ENCODE measurements at regions not wholly inside any gene's neighbourhood (a gene's known extent, or its start where the extent isn't known, plus 50 kb on each side); places are given as distances from the start of the nearest gene placed in this dataset.

DNA sequence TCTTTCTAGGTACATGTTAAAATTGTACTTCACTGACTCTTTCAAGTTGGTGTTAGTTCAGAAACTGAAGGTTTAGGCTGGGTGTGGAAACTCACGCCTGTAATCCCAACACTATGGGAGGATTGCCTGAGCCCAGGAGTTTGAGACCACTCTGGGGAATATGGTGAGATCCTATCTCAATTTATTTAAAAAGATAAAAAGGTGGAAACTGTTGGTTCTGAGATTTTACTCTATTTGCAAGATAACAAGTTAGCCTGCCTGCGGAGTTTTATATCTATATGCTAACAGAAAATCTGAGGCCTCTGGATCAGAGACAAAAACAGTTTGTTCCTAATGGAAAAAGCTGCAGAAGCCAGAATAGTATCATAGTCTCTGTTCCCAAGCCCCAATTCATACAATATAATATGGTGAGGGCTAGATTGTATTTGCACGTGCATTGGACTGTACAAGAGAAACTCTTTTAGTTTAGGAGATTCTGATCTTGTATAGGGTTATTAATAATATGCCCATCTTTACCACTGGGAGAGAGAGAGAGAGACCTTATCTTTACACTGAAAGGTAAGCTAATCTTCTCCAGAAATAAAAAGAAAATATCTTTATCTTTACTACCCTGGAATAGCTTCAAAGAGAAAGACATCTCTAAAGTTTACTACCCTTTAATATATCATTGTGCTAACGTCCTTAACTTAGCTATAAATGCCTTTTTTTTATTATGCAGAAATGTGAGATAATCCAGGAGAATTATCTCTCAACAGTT, 1267.6 kb downstream of the OTOL1 start:
- no peak for DNase-seq

DNA sequence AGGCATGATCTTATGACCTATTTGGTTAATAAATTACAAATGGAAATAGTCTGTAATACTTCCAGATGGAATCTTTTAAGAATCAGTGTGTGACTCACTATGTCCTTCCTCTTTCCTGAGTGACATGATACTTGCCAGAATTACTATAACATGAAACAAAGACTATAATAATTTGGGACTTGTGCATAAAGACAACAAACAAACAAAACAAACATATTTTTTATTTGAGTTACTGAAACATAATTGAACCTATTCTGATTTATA, 1268.1 kb downstream of the OTOL1 start:
- DNase-seq = no peak

DNA sequence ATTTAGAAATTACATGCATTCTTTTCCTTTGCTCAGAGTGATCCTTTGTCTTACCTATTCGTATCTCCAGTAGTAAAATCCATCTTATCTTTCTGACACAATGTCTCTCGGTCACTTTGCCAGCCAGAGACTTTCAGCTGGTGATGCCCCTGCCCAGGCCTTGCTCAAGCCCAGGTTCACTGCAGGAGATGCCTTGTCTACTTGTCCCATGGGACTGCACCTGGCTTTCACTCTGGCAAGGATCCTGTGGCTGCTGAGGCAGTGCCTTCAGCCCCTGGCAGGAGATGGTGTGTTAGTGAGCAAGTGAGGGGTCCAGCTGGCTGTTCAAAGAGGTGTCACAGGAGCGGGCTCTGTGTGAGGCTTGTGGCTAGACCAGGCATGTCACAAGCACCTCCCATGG, 1268.9 kb downstream of the OTOL1 start:
- DNase-seq = no peak

DNA sequence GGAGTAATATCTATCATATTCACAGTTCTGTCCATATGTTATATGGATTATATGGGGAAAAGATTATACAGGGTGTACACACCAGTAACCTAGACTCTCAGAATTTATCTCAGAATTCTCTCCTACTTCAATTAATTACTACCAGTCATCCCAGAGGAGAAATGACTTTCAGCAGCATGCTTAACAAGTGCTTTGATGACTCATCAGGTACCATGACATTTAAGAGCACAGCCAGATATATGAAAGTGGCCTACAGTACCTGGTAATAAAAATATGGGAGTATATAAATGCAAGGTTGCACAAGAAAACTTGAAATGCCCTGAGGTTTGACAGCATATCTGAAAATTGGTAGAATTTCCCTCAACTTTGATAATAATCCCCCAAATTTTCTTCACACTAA, 1273.0 kb downstream of the OTOL1 start:
- DNase-seq = no peak

DNA sequence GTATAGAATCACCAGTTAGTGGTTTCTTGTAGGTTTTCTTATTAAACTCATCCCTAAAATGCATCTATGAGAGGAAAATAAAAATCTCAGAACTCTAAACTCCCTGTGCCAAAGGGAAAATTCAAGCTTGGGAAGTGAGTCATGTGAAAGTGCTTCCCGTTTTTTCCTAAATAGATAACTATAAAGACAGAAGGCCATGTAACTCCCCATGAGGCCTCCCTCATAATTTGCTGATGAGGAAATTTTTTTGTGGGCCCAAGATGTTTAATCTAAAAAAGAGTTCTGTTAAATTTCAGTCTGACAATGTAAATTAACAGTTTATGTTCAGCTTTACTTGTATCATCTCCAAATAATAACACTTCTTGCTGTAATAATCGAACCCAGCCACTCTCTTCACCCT, 1273.9 kb downstream of the OTOL1 start:
- no peak for DNase-seq

DNA sequence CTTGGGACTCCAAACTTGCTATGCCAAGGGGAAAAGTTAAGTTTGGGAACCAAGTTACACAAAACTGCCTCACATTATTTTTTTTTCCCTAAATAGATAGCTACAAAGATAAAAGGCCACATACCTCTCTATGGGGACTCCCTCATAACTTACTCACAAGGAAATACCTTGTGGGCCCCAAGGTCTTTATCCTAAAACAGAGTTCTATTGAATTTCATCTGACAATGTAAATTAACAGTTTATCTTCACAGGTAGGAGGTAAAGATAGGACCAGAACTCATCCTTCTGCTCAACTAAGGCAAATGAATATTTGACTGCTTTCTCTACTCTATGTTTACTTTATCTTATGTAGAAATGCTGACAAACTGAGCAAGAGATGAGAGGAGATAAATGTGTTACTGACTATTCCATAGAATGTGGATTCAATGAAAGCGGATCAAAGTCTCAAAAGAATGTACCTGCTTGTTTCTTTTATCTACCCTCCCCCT, 1278.0 kb downstream of the OTOL1 start:
- no peak for DNase-seq

DNA sequence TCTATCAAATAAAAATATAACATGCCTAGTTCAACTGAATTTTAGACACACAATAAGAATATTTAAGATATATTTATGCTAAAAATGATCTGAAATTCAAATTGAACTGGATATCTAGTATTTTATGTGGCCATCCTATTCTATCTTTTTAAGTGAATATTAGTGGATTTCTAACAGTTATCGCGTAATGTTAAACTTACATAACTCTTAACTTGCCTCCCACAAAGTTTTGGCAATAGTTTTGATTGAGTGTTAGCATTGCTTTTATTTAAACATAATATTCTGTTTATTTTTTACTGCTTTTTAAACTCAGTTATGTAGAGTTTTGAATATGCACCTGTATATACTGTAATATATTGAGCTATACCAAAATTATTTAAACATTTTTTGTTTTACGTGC, 1279.5 kb downstream of the OTOL1 start:
- no peak for DNase-seq

DNA sequence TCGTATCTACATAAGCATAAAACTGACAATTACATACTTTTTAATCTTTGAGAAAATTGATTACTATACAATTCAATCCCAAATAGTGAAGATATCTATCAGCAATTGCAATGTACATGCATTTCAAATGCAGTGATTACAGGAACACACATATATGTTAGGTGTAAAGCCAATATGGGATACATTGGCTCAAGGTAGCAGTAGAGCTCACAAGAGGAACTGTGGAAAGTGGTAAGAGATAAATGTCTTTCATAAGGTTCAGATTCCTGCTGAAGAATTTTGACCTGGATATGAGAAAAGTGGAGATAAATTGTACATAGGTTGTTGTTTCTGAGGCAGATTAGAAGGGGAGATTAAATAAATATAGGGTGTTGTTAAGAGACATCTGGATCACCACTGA, 1280.5 kb downstream of the OTOL1 start:
- DNase-seq = no peak

DNA sequence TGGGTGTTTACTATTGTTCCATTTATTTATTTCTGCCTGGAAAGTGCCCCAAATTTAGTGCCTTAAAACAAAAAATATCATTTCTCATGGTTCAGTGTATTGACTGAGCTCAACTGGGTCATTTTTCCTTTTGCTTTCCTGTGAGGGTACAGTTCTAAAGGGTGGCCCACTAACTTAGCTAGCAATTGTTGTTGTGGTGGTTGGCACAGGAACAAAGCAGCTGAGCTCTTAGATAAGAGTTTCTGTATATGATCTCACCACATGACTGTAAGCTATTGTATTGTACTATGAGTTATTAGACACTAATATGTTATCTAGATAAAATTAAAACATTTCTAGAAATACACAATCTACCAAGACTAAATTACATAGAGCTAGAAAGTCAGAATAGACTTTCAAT, 1283.7 kb downstream of the OTOL1 start:
- DNase-seq = no peak

DNA sequence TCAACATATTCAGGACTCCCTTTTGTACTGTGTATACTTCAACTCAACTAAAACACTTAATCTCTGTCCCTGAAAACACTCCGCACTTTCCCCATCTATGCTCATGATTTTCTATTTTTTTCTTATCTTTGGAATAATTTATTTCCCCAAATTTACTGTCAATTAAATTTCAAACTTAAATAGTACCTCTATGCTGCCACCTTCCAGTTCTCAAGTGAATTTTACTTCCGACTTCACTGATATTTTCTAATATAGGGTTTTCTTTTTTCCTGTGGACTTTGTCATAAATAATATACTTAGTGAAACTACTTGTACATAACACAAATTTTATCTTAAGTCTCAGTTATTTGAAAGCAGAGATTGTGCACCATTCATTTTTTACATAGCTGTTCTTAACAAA, 1303.3 kb downstream of the OTOL1 start:
- DNase-seq = no peak

DNA sequence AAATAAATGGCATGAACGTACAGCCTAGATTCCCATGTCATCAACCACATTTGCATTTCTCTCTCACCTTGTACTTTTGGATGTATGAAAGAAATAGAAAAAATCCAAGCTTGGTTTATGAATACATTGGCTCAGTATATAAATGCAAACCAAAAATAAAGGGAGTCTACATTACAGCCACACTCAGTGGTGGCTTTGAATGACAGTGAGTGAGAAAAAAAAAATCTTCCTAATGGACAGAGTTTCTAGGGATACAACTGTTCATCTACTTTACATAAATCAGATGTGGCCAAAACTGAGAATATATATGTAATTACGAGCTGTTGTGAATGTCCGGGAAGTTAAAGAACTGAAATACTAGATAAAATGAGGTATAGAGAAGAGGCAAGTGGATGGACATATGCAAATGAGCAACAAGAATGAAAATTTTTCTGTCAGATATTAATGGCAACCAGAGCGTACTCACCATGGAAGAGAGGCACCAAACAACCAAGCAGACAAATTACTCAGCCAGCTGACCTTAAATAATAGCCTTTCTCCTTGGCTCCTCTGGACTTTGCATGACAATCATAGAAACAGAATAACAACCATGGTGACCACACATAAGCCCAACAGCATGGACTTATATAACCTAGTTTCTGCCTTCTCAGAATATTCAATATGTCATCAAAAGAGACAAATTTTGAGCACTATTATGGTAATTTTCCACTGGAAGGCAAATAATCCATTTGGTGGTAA, 1305.8 kb downstream of the OTOL1 start:
- no peak for DNase-seq

DNA sequence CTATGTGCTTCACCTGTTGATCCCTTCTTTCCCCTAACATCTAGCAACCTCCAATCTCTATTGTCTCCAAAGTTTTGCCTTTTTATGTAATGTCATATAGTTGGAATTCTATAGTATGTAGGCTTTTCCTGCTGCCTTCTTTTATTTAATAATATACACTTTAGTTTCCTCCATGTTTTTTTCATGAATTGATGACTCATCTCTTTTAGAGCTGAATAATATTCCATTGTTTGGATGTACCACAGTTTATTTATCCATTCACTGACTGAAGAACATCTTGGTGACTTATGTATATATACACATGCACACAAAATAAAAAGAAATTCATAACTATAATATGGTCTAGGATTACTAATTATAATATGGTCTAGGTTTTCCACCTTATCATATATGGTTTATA, 1314.2 kb downstream of the OTOL1 start:
- no peak for DNase-seq

DNA sequence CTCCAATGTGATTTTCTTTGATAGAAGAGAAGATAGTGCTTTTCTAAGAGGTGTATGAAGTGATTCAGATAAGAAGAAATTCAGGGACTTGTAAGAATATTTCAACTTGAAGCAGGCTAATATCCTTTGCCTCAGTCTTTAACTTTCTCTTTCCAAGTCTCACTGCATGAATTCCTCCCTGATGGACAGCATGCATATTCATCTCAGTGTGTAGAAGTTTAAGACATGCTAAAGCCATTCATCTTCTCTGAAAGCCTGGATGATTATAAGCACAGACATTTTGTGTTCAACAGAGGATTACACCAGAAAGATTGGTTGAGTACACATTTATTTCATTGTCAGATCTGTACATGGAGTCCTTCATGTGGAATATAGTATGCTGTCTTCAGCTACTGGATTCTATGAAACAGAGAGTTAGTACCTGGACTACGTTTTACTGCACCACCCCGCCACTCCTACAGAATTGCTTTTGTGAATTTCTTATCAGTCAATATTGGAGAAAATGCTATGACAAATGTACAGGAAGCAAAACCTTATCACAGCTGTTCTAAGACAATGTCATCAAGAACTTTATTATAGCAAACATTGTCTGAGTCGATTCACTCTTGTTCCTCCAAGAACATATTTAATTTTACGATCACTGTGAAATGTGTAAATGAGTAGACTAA, 1346.1 kb downstream of the OTOL1 start:
- DNase-seq = no peak

DNA sequence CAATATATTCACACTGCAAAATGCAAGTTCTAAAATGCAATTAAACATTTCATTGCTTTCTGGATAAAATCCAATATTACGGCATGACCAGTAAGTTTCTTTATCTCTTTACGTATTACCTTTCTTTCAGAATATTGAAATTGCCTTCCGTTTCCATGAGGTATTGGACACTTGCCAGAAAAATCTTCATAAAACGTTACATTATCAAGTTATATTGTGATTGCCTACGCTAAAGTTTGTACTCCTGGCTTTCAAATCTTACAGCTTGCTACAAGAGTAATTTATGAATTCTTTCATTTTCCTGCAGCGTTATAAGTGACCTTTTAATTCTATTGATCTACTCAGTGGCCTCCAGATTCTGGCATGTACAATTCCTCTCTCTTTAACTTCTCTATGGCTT, 1349.3 kb downstream of the OTOL1 start:
- DNase-seq = no peak

DNA sequence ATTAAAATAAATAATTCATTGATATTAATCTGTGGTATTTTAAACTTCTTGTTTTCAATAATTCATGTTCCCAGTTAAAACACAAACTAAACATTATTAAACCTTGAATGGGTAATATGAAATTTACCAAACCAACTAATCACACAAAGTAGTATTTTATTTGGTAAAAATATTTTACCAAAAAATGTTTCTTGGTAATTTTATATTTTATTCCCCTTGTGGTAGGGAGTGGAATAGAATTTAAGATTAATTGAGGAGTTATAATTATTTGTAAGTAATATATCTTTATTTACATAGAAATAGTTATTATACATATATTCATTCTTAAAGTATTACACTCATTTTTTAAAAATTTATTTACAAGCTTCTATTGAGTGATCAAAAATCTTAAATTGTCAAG, 1350.9 kb downstream of the OTOL1 start:
- no peak for DNase-seq

DNA sequence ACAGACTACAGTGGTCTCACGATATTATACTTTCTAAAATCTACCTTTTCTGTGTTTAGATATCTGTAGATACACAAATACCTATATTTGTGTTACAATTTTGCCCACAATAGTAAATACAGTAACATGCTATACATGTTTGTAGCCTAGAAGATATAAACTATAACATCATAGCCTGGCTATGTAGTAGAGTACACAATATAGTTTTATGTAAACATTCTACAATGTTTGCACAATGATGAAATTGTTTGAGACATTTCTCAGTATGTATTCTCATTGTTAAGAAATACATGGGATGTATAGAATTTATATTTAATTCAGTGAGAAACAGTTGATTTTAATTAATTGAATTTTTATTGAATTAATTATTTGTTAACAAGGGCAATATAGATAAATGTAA, 1367.0 kb downstream of the OTOL1 start:
- no peak for DNase-seq

DNA sequence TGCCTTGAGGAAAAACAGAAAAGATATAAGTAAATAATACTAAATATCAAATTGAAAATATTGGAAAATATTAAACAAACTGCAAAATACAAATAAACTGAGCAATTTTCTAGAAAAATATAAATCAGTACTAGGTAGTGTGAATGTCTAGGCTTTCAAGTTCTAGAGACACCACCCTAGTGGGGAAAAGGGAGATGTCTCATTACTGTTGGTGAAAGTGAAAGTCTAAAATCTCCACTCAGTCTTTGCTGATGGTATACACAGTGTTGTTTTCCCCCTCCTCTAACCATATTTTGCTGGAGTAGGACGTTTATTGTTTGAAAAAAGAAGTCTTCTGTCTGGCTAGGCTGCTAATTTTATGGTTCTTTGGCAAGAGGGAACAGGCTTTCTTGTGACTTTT, 1368.9 kb downstream of the OTOL1 start:
- no peak for DNase-seq

DNA sequence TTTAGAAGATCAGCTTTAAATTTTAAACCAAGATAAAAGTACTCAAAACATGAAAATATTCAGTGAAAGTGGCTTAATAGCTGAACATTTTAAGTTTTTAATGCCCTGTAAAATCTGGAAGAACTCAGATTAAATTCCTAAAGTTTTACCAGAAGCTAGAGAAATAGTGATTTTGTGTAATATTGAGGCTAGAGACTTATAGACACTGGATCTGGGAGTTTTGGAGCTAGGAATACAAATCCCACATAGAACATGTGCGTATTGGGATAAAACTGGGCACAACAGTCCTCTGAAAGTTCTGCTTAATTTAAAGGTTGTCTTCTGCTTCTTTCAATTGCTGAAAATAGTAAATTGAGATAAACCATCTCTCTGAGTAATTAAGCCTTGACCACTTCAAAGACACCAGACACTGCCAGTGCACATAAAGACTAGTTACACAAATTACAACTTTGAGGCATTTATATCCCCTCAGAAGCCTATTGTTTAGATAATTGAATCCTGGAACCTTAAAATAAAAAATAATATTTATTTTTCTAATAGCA, 1382.5 kb downstream of the OTOL1 start:
- no peak for DNase-seq

DNA sequence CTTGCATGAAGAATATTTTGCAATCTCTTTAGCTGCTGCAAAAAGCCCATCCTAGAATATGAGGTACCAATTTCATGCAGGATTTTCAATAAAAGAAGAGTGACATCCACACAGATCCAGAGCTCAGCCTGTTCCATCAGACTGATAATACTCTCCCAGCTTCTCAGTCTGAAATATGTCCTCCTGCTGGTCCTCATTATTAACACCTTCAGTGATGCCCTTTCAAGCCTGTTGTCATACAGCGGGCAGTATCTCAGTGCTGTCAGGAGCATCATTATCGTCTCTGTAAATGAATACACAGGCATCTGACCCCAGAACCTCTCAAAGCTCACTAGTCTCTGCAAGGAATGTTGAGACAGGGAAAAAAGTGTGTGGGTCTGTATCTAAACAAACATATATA, 1387.8 kb downstream of the OTOL1 start:
- DNase-seq = no peak

DNA sequence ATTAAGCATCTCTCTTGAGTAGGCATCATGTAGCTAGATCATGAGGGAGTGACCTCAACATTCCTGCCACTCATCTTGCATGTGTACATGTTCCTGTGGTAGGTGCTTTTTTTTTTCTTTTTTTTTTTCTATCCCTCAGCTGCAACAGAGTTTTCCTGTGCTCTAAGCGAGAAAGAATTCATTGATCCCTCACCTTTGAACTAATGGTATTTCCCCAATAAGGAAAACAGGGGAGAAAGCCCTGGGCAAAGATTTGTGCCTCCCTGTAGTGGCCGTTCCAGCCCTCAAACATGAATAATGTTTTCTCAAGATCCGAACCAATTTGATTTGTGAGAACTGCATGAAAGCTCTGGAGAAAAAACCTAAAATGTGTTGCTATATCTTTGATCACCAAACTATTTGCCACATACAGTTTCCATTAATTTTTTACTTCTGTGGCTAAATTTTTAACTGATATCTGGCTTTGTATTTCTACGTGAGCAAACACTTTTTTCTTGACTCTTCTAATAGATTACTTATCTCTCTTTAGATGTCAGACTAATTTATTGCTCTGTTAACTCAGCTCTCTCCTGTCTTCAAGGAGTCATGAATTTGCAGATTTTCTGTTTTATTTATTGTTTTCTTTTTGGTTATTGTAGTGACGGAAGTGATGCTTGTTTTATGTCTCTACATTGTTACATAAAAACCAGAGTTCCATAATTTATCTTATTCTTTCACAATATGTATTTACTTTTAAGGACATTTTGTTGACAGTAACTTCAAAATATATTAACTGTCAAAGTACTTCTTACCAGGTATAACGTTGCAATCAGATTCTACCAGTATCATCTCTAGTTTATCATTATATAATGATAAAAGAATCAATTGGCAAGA, 1396.5 kb downstream of the OTOL1 start:
- DNase-seq = no peak

DNA sequence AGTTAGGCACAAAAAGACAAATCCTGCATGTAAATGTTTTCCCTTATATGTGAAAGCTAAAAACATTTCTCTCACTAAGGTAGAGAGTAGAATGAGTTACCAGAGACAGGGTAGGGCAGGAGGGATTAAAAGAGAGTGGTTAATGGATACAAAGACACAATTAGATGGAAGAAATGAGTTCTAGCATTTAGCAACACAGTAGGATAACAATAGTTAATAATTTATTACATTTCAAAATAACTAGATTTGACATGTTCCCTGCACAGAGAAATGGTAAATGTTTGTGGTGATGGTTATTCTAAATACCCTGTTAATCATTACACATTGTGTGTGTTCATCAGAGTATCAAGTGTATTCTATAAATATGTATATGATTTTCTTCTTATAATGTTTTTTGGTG, 1400.7 kb downstream of the OTOL1 start:
- no peak for DNase-seq

DNA sequence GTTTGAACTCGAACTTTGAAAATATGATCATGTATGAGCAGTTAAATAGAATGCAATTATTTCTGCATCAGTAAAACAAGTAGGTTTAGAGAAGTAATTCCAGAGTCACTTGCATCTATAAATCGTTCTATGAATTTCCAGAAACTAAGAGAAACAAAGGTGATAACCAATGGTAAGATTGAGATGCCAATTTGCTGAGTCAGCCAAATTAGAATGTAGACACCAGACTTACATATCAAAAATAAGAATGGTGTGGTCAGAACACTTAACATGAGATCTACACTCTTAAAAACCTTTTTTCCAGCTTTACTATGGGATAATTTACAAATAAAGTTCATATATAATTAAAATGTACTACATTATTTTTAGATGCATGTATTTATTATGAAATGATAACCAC, 1435.9 kb downstream of the OTOL1 start:
- DNase-seq = no peak

DNA sequence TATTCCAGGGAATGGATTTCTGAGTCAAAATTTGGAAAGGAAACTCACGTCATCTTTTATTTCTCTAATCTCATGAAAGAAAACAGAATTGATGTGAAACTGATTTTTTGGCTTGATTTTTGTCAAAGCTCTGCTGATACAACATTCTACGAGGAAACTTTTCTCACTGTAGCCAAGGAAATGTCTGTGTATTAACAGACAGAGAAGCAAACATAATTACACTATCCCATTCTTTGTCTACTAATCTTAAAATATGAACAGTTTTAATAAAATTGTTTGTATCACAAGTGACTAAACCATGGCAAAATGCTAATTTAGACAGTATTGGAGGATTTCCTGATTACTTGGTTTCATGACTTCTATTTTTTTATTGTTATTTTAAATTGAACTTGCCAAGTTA, 1437.0 kb downstream of the OTOL1 start:
- DNase-seq = no peak

Measured in inflammatory macrophage treated with lipopolysaccharide for 4 hours (primary cell).